DOHH2 (cell line): ENCODE measurements at regions not wholly inside any gene's neighbourhood (a gene's known extent, or its start where the extent isn't known, plus 50 kb on each side); places are given as distances from the start of the nearest gene placed in this dataset.

Experiments
- H3F3A ChIP-seq: fragments of 200-600 bp; sonication (generic), shearing (Covaris generic); 2 replicates; pipeline ENCODE4 v1.6.0; 2016; ENCODE audit warnings: antibody characterized with exemption, mild to moderate bottlenecking; ENCODE audit not compliant: control insufficient read depth, insufficient read depth
- H3K27ac ChIP-seq: fragments of 200-600 bp; sonication (generic); 2 replicates; pipeline ENCODE4 v1.5.1; 2014; ENCODE audit warnings: low read depth, mild to moderate bottlenecking, low read length, moderate library complexity
- H3K27me3 ChIP-seq: fragments of 200-600 bp; sonication (generic); 2 replicates; pipeline ENCODE4 v1.6.1; 2014; ENCODE audit warnings: mild to moderate bottlenecking, low read length, mixed read lengths; ENCODE audit not compliant: control insufficient read depth
- H3K36me3 ChIP-seq: fragments of 200-600 bp; sonication (generic); 2 replicates; pipeline ENCODE4 v1.6.1; 2014; ENCODE audit warnings: mild to moderate bottlenecking, low read length, moderate library complexity, mixed read lengths; ENCODE audit not compliant: control insufficient read depth
- H3K4me1 ChIP-seq: fragments of 200-600 bp; sonication (generic); 2 replicates; pipeline ENCODE4 v1.6.1; 2014; ENCODE audit warnings: mild to moderate bottlenecking, low read length, mixed read lengths; ENCODE audit not compliant: control insufficient read depth
- H3K4me2 ChIP-seq: fragments of 200-600 bp; sonication (generic); 2 replicates; pipeline ENCODE4 v1.6.0; 2014; ENCODE audit warnings: mild to moderate bottlenecking, low read length, moderate library complexity
- H3K4me3 ChIP-seq: fragments of 200-600 bp; sonication (generic); 2 replicates; pipeline ENCODE4 v1.5.1; 2014; ENCODE audit warnings: mild to moderate bottlenecking, low read length, mixed read lengths
- H3K79me2 ChIP-seq: fragments of 200-600 bp; sonication (generic); 2 replicates; pipeline ENCODE4 v1.6.1; 2014; ENCODE audit warnings: mild to moderate bottlenecking, low read length, mixed read lengths; ENCODE audit not compliant: control insufficient read depth
- H3K9me2 ChIP-seq: fragments of 200-600 bp; sonication (generic); replicated peaks from 2 replicates; pipeline ENCODE4 v1.6.1; 2014; ENCODE audit warnings: mild to moderate bottlenecking, low read length, mixed read lengths; ENCODE audit not compliant: control insufficient read depth
- H3K9me3 ChIP-seq: fragments of 200-600 bp; sonication (generic); 2 replicates; pipeline ENCODE4 v1.6.1; 2014; ENCODE audit warnings: antibody characterized with exemption, low read length, mixed read lengths; ENCODE audit not compliant: control insufficient read depth, insufficient read depth
- H4K20me1 ChIP-seq: fragments of 200-600 bp; sonication (generic); 2 replicates; pipeline ENCODE4 v1.6.0; 2014; ENCODE audit warnings: low read depth, mild to moderate bottlenecking, antibody characterized with exemption, low read length, moderate library complexity; ENCODE audit not compliant: control insufficient read depth, insufficient read depth
- EZH2phosphoT487 ChIP-seq: fragments of 200-600 bp; sonication (generic); IDR thresholded peaks from 2 replicates; pipeline ENCODE4 v1.6.1; 2017; ENCODE audit warnings: borderline replicate concordance, mild to moderate bottlenecking, antibody characterized with exemption, low read length, moderate library complexity, mixed read lengths
- TF ChIP-seq, protein P1 (sequence below): fragments of 200-600 bp; sonication (generic); IDR thresholded peaks from one replicate; pipeline ENCODE4 v1.5.1; 2014; ENCODE audit warnings: antibody characterized with exemption, mild to moderate bottlenecking, low read depth, low read length; ENCODE audit not compliant: poor library complexity, severe bottlenecking

DNA sequence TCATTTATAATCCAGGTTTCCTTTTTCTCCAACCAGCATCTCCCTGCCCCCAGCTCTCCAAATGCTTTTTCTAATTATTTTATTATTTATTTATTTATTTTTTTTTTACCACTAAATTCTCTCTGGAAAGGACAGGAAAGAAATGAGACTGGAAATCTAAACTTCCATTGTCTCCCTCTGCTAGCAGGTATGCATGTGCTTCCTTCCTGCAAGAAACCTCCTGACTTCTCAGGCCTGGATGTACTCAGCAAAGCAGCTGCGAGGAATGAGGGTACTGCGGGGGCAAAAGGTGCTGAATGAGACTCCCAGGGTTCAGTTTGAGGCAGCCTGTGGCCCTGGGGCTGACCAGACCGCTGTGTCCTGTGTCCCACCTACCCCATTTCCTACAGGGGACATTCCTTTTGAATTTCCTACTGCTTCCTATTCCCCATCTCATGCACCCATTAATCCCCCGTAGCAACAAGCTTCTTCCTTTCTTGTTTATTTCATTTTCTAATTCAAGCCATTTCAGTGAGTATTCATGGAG lies 324.6 kb upstream of the IGFBP3 start:
- no peaks in the 10 kb centered on the region for H3K9me2 ChIP-seq
- no peak overlapping the region for H3K4me3 ChIP-seq
- no peak overlapping the region for H3K4me2 ChIP-seq
- no peaks in the 10 kb centered on the region for H3K27me3 ChIP-seq
- no peak overlapping the region for H3K27ac ChIP-seq
- H3K79me2 ChIP-seq = no peaks in the 10 kb centered on the region
- TF ChIP-seq, protein P1, sequence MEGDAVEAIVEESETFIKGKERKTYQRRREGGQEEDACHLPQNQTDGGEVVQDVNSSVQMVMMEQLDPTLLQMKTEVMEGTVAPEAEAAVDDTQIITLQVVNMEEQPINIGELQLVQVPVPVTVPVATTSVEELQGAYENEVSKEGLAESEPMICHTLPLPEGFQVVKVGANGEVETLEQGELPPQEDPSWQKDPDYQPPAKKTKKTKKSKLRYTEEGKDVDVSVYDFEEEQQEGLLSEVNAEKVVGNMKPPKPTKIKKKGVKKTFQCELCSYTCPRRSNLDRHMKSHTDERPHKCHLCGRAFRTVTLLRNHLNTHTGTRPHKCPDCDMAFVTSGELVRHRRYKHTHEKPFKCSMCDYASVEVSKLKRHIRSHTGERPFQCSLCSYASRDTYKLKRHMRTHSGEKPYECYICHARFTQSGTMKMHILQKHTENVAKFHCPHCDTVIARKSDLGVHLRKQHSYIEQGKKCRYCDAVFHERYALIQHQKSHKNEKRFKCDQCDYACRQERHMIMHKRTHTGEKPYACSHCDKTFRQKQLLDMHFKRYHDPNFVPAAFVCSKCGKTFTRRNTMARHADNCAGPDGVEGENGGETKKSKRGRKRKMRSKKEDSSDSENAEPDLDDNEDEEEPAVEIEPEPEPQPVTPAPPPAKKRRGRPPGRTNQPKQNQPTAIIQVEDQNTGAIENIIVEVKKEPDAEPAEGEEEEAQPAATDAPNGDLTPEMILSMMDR = no peak
- TF ChIP-seq EZH2phosphoT487 = no peak
- H3K9me3 ChIP-seq = no peaks in the 10 kb centered on the region
- no peaks in the 10 kb centered on the region for H3F3A ChIP-seq
- H3K36me3 ChIP-seq = no peaks in the 10 kb centered on the region
- H3K4me1 ChIP-seq = no peaks in the 10 kb centered on the region
- no peaks in the 10 kb centered on the region for H4K20me1 ChIP-seq

DNA sequence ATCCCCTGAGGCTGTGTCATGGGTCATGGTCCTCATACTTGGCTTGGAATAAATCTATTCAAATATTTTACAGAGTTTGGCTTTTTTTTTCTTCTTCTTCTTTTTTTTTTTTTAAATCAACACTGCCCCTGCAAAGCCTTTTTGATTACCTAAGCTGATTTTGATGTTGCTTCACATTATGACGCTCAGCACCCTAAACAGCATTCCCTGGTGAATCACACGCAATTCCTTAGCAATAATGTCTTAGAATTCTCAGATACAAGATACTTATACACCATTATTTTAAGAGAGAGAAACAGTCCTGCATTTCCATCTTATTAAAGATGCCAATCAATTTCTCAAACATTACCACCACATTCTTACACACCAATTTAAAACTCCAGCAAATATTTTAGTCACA lies 323.7 kb upstream of the IGFBP3 start:
- Histone ChIP-seq H3K9me2 (no peaks in the 10 kb centered on the region), H3K4me1 (no peaks in the 10 kb centered on the region), H3F3A (no peaks in the 10 kb centered on the region), H3K9me3 (no peaks in the 10 kb centered on the region), H3K27me3 (no peaks in the 10 kb centered on the region), H4K20me1 (no peaks in the 10 kb centered on the region), H3K79me2 (no peaks in the 10 kb centered on the region), H3K27ac (no peak overlapping the region), H3K4me2 (no peak overlapping the region), H3K36me3 (no peaks in the 10 kb centered on the region), H3K4me3 (no peak overlapping the region)
- TF ChIP-seq, protein P1 = no peak
- no peak for TF ChIP-seq EZH2phosphoT487

DNA sequence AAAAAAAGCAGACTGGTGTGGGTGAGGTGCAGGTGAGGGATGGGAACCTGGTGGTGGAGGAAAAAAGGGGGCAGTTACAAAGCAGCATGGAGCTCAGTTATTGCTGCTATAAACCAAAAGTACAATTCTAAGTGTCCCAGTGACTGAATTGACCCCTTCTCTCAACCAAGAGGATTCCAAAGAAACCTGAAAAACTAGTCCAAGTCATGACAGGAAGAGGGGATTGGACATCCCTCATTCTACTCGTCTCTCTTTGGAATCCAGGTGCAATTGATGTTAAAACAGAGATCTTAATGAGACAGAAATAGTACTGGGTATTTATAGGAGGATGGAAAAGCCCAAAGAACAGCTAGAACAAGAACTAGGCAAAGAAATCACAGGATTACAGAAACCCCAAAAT lies 322.3 kb upstream of the IGFBP3 start:
- Histone ChIP-seq H3K4me1 (no peaks in the 10 kb centered on the region), H3K4me3 (no peak overlapping the region), H3K79me2 (no peaks in the 10 kb centered on the region), H3K27me3 (no peaks in the 10 kb centered on the region), H3K27ac (no peak overlapping the region), H3K4me2 (no peak overlapping the region), H4K20me1 (no peaks in the 10 kb centered on the region), H3F3A (no peaks in the 10 kb centered on the region), H3K9me3 (no peaks in the 10 kb centered on the region), H3K9me2 (no peaks in the 10 kb centered on the region), H3K36me3 (no peaks in the 10 kb centered on the region)
- TF ChIP-seq EZH2phosphoT487 = no peak
- TF ChIP-seq, protein P1 = no peak

DNA sequence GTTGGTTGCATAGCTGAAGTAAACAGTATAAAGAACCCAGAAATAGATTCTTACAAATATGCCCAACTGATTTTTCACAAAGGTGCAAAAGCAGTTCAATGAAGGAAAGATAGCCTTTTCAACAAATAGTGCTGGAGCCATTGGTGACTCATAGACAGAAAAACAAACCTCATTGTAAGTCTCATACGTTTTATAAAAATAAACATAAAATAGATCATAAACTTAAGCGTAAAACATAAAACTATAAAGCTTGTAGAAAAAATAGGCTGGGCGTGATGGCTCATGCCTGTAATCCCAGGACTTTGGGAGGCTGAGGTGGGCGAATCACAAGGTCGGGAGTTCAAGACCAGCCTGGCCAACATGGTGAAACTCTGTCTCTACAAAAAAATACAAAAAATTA lies 318.8 kb upstream of the IGFBP3 start:
- no peaks in the 10 kb centered on the region for H3K79me2 ChIP-seq
- H3K36me3 ChIP-seq = no peaks in the 10 kb centered on the region
- H3K4me1 ChIP-seq = no peaks in the 10 kb centered on the region
- H3K9me3 ChIP-seq = no peaks in the 10 kb centered on the region
- H4K20me1 ChIP-seq = no peaks in the 10 kb centered on the region
- no peaks in the 10 kb centered on the region for H3K9me2 ChIP-seq
- H3K4me3 ChIP-seq = no peak overlapping the region
- no peak overlapping the region for H3K27ac ChIP-seq
- no peaks in the 10 kb centered on the region for H3K27me3 ChIP-seq
- H3F3A ChIP-seq = no peaks in the 10 kb centered on the region
- no peak overlapping the region for H3K4me2 ChIP-seq
- TF ChIP-seq, protein P1 = no peak
- TF ChIP-seq EZH2phosphoT487 = no peak
